ENCODE measurements at regions not wholly inside any gene's neighbourhood (a gene's known extent, or its start where the extent isn't known, plus 50 kb on each side); places are given as distances from the start of the nearest gene placed in this dataset.

- TF ChIP-seq E2F6 (IDR thresholded peaks at IDR 0.05; ENCODE audit: borderline replicate concordance, low read depth) = no peak
- no peak for TF ChIP-seq BHLHE40 (IDR thresholded peaks at IDR 0.05; ENCODE audit: low read depth, low read length)
- TF ChIP-seq KDM1A (IDR thresholded peaks at IDR 0.05; ENCODE audit: low read depth) = no peak
- TF ChIP-seq HOXB13 (CRISPR knock-in tag; IDR thresholded peaks at IDR 0.05; ENCODE audit: low read depth) = no peak
- no peak for TF ChIP-seq MAX (IDR thresholded peaks at IDR 0.05)
- no peak for TF ChIP-seq HDAC2 (IDR thresholded peaks at IDR 0.05)
- no peak for TF ChIP-seq EHMT2 (IDR thresholded peaks at IDR 0.05; ENCODE audit: low read depth)
- no peak for TF ChIP-seq PHF8 (IDR thresholded peaks at IDR 0.05; ENCODE audit: borderline replicate concordance, low read depth)
- TF ChIP-seq SMC3 (IDR thresholded peaks at IDR 0.05) = no peak
- TF ChIP-seq FOSL2 (IDR thresholded peaks at IDR 0.05) = no peak
- TF ChIP-seq FOSL2 (CRISPR knock-in tag; IDR thresholded peaks at IDR 0.05) = no peak
- no peak for TF ChIP-seq TFCP2L1 (CRISPR knock-in tag; IDR thresholded peaks at IDR 0.05)
- TF ChIP-seq, protein P1, sequence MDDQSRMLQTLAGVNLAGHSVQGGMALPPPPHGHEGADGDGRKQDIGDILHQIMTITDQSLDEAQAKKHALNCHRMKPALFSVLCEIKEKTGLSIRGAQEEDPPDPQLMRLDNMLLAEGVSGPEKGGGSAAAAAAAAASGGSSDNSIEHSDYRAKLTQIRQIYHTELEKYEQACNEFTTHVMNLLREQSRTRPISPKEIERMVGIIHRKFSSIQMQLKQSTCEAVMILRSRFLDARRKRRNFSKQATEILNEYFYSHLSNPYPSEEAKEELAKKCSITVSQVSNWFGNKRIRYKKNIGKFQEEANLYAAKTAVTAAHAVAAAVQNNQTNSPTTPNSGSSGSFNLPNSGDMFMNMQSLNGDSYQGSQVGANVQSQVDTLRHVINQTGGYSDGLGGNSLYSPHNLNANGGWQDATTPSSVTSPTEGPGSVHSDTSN (IDR thresholded peaks at IDR 0.05) = no peak
Measured at GRCh38 chr7:119438315-119438714, 834.7 kb upstream of the KCND2 start (continued).

DNA sequence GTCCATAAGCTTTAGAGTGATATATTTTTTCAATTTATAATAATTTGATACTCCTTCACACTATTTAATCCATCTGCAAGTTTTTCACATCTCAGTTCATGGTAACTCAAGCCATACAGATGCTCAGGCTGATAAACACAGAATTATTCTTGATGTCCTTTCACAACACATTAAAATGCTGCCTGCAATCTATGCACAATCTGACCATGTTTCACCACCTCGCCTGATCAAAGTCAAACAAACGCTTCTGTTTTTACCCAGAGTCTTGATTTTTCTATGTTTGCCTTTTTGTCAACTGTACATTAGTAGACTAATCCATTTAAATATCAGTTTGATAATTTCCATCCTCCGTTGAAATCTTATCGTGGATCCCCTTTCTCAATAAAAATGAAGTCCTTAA is 833.8 kb upstream of the KCND2 start:
- CTCF ChIA-PET = no interaction called here
- Histone ChIP-seq H3K4me2 (no peak overlapping the region), H3K4me3 (no peak overlapping the region), H3K4me1 (no peaks in the 10 kb centered on the region), H3K27ac (no peak overlapping the region), H3K9me3 (no peaks in the 10 kb centered on the region)
- TF ChIP-seq, protein P2, sequence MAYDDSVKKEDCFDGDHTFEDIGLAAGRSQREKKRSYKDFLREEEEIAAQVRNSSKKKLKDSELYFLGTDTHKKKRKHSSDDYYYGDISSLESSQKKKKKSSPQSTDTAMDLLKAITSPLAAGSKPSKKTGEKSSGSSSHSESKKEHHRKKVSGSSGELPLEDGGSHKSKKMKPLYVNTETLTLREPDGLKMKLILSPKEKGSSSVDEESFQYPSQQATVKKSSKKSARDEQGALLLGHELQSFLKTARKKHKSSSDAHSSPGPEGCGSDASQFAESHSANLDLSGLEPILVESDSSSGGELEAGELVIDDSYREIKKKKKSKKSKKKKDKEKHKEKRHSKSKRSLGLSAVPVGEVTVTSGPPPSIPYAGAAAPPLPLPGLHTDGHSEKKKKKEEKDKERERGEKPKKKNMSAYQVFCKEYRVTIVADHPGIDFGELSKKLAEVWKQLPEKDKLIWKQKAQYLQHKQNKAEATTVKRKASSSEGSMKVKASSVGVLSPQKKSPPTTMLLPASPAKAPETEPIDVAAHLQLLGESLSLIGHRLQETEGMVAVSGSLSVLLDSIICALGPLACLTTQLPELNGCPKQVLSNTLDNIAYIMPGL (CRISPR knock-in tag; IDR thresholded peaks at IDR 0.05; ENCODE audit: borderline replicate concordance) = no peak
- TF ChIP-seq, protein P3, sequence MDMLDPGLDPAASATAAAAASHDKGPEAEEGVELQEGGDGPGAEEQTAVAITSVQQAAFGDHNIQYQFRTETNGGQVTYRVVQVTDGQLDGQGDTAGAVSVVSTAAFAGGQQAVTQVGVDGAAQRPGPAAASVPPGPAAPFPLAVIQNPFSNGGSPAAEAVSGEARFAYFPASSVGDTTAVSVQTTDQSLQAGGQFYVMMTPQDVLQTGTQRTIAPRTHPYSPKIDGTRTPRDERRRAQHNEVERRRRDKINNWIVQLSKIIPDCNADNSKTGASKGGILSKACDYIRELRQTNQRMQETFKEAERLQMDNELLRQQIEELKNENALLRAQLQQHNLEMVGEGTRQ (IDR thresholded peaks at IDR 0.05) = no peak
- no peak for TF ChIP-seq TFCP2L1 (CRISPR knock-in tag; IDR thresholded peaks at IDR 0.05)
- TF ChIP-seq BHLHE40 (IDR thresholded peaks at IDR 0.05; ENCODE audit: low read depth, low read length) = no peak
- no peak for TF ChIP-seq HEYL (CRISPR knock-in tag; IDR thresholded peaks at IDR 0.05)
- TF ChIP-seq EP300 (IDR thresholded peaks at IDR 0.05) = no peak
- no peak for TF ChIP-seq HOXB5 (CRISPR knock-in tag; IDR thresholded peaks at IDR 0.05)
- no peak for TF ChIP-seq CHD2 (IDR thresholded peaks at IDR 0.05; ENCODE audit: low read length, partially characterized antibody)
- TF ChIP-seq NPAS2 (CRISPR knock-in tag; IDR thresholded peaks at IDR 0.05; ENCODE audit: borderline replicate concordance) = no peak
- TF ChIP-seq, protein P4, sequence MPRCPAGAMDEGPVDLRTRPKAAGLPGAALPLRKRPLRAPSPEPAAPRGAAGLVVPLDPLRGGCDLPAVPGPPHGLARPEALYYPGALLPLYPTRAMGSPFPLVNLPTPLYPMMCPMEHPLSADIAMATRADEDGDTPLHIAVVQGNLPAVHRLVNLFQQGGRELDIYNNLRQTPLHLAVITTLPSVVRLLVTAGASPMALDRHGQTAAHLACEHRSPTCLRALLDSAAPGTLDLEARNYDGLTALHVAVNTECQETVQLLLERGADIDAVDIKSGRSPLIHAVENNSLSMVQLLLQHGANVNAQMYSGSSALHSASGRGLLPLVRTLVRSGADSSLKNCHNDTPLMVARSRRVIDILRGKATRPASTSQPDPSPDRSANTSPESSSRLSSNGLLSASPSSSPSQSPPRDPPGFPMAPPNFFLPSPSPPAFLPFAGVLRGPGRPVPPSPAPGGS (IDR thresholded peaks at IDR 0.05) = no peak
- no peak for TF ChIP-seq NFE2L2 (conservative IDR thresholded peaks at IDR 0.05; ENCODE audit: low read length)
- no peak for TF ChIP-seq SREBF2 (IDR thresholded peaks at IDR 0.05)
- TF ChIP-seq MAZ (IDR thresholded peaks at IDR 0.05; ENCODE audit: borderline replicate concordance, low read depth, low read length) = no peak
- no peak for TF ChIP-seq HDAC2 (IDR thresholded peaks at IDR 0.05)
- TF ChIP-seq MAX (IDR thresholded peaks at IDR 0.05) = no peak
- TF ChIP-seq CBX2 (IDR thresholded peaks at IDR 0.05; ENCODE audit: borderline replicate concordance, low read depth) = no peak
- TF ChIP-seq RAD21 (conservative IDR thresholded peaks at IDR 0.05 in 1 of 2, IDR thresholded peaks at IDR 0.05 in 1 of 2) = no peak
- POLR2A ChIA-PET = no interaction called here
- 7% methylated on average over 4 of the region's 4 CpGs for WGBS (ENCODE audit: missing lambda C conversion rate)
- no peak for DNase-seq (ENCODE audit: low read depth in 1 of 2, low spot score in 1 of 2)
- ATAC-seq = no peak
- FAIRE-seq = no peak
